Right kidney (tissue), 1 donor: ENCODE measurements at regions not wholly inside any gene's neighbourhood (a gene's known extent, or its start where the extent isn't known, plus 50 kb on each side); places are given as distances from the start of the nearest gene placed in this dataset.

Experiments
- DNase-seq: peaks from one replicate; pipeline ENCODE4 v3.0.0-alpha.2; 2016

DNA sequence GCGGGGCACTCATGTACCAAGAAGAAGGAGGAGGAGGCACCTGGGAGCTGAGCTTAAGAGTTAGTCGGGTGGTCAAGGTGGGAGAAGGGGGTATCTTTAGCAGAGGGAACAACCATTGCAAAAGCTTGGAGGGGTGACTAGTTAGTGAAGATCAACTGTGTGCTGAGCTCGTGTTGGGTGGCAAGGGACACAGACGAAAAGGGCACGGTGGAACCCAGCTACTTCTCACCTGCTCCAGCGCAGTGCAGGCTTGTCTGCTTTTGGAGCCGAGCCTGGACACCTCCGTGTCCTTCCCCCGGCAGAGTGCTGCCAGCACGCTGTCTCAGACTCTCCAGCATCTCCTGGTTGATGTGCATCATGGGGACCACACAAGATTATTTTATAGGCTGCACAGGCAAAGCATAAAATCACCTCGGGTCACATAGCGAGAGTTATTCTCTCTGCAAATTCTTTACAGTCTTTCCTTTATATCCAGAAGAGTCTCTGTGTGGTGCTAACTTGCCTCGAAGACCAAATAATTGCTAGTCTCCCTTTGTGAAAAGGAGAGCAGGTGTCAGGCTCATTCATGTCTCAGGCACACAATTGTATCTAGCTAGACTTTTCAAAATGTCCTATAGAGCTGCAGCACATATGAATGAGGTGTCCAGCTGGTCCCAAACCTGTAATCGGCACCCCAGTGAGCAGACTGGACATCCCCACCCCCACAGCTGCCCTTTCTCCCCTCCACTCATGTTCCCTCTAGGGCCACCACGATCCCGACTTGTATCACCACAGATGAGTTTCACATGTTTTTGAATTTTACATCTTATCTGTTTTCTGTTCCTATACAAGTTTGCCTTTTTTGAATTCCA is 123.4 kb downstream of the CEBPB start:
- no peak for DNase-seq

DNA sequence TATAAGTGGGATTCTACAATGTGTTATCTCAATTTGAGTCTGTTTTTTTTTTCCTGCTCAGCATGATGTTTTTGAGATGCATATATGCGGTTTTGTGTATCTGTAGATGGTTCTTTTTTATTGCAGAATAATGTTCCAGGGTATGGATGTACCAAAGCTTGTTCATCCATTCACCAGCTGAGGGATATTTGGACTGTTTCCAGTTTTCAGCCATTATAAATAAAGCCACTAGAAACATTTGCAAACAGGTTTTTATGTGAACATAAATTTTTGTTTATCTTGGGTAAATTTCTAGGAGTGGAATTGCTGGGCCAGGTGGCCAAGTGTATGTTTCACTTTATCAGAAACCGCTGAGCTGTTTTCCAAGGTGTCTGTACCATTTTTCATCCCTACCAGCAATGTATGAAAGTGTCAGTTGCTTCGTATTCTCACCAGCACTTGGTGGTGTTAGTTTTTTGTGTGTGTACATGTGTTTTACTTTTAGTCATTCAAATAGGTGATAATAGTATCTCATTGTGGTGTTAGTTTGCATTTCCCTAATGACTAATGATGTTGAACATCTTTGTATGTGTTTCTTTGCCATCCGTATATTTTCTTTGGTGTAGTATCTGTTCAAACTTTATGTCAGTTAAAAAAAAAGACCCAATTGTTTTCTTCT is 124.2 kb downstream of the CEBPB start:
- no peak for DNase-seq

GRCh38 chr20:50315586-50316551 is 125.2 kb downstream of the CEBPB start:
- DNase-seq: no peak

DNA sequence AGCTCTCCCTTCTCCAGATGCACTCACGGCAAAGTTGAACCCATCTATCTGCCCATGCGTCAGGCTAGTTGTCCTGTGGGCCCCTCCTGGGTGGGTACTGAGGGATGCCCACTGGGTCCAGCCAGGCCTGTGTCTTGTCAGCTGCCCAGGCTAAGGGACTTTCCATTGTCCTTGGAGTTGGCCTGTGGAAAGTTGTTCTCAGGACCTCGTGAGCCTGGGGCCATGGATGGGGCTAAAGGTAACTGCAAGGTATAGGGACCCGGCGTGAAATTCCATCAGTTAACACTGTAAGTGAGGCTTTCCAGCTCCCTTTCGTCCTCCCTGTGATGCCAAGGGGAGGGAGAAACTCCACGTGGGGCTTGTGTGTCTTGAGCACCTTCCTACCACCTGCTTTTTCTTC is 126.5 kb downstream of the CEBPB start:
- no peak for DNase-seq

GRCh38 chr20:50317609-50318008 is 127.0 kb downstream of the CEBPB start:
- DNase-seq: no peak

GRCh38 chr20:50318710-50319109 is 128.1 kb downstream of the CEBPB start:
- no peak for DNase-seq

- no peak for DNase-seq
These were observed 129.6 kb downstream of the CEBPB start for GRCh38 chr20:50320005-50320900.

GRCh38 chr20:50320901-50321796 is 130.5 kb downstream of the CEBPB start:
- DNase-seq: no peak

GRCh38 chr20:50321797-50322480 is 131.3 kb downstream of the CEBPB start:
- DNase-seq: no peak

- no peak for DNase-seq
These were observed 132.1 kb downstream of the CEBPB start for GRCh38 chr20:50322703-50323131.

DNA sequence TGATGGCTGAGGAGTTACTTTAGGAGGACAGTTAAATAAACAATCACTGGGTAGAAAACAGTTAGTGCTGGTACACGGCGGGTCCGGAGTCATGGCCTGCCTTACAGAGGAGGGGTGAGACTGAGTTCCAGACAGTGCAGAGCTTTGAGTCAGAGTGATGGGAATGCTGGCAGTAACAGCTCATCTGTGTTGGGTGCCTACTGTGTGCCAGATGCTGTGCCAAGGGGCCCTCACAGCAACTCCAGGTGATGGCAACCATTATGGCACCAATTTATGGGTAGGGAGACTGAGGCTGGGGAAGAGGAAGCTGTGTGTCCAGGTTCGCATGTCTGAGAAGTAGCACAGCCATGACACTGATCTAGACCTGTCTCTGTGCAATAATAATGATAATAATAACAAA is 132.6 kb downstream of the CEBPB start:
- DNase-seq: no peak

DNA sequence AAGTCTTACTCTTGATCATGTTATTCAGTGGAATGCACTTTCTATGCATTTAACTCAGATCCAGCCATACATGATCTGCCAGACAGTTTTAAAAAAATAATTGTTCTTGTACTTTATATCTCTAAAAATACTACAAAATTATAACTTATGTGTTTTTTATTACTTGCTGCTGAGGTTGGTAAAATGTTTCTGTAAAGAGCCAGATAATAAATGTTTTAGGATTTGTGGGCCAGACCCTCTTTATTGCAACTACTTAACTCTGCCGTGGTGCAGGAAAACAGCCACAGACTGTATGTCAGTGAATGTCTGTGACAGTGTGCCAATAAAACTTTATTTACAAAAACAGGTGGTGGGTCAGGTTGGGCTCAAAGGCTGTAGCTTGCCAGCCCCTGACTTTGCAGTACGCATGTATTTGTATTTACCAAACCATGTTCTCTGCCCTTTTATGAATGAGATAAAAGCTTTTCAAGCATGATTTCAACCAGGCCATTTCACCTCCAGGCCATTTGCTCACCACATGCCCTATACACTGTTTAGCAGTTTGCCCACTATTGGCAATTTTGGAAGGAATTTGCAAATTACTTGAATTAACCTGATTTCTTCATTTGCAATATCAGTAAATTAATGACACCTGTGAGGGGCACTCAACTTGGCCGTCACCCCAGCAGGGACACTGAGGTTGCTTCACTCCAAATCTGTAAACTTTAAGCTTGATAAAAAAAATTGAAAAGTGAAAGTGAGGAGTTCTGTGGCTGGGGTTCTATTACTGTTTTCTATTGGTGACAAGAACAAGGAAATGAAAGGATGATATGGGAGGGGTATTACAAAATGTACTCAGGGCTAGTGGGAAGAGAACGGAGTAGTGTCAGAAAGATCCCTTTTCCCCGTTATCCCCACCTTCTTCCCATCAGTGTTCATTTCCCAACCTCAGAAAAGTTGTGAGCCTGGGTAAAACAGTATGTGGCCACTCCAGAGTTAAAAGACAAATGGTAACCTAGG is 133.4 kb downstream of the CEBPB start:
- no peak for DNase-seq

- no peak for DNase-seq
These were observed 134.6 kb downstream of the CEBPB start for GRCh38 chr20:50325215-50325614.

DNA sequence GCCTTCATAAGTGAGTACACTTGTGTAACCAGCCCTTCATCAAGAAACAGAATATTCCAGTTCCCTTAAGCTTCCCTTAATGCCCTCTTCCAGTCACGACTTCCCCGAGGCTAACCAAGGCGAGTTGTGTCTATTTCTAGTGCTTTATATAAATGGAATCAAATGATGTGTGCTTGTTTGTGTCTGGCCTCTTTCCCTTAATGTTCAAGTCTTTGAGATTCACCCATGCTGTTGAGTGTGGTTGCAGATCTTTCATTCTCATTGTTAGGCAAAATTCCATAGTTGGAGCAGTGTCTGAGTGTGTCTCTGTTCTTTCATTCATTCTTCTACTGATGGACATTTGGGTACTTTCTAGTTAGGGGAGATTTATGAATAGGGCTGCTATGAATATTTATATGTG is 135.0 kb downstream of the CEBPB start:
- no peak for DNase-seq

DNA sequence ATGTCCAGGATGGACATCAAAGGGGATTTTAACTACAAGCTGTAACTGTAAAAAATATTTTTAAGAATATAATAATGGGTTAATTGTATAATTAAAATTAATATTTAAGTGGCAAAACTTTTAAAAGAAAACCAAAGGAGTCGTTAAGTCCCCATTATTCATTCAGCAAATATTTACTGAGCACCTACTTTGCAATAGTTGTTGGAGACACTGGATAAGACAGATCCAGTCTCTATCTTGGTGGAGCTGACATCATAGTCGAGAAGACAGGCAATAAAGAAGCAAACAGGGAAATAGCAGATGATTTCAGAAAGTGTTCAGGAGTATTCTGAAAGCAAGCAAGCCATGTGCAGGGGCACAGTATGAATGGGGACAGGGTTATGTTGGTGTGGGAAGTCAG is 137.0 kb downstream of the CEBPB start:
- no peak for DNase-seq

GRCh38 chr20:50328222-50328979 is 137.8 kb downstream of the CEBPB start:
- DNase-seq: no peak

GRCh38 chr20:50328996-50329898 is 138.6 kb downstream of the CEBPB start:
- no peak for DNase-seq
